NOMO-1 treated with DMSO at 0.1 percent for 48 hours (cell line): ENCODE measurements at regions not wholly inside any gene's neighbourhood (a gene's known extent, or its start where the extent isn't known, plus 50 kb on each side); places are given as distances from the start of the nearest gene placed in this dataset.

Experiments used
- DNase-seq: peaks from one replicate; lab custom pipeline; 2025; ENCODE audit not compliant: unreplicated experiment; lab: John Stamatoyannopoulos, UW

GRCh38 chr12:77504466-77504865, 326.2 kb upstream of the NAV3 start:
- no peak for DNase-seq

GRCh38 chr12:77500089-77500488, 330.6 kb upstream of the NAV3 start:
- DNase-seq, result no peak

GRCh38 chr12:77497647-77498046, 333.0 kb upstream of the NAV3 start:
- DNase-seq, result no peak

- DNase-seq, result no peak
Observed at GRCh38 chr12:77496714-77497113, 334.0 kb upstream of the NAV3 start.

- no peak for DNase-seq
Observed at GRCh38 chr12:77494296-77494695, 336.4 kb upstream of the NAV3 start.

GRCh38 chr12:77493302-77494168, 337.2 kb upstream of the NAV3 start:
- DNase-seq, result no peak

- DNase-seq, result no peak
Observed at GRCh38 chr12:77492536-77492935, 338.2 kb upstream of the NAV3 start.

GRCh38 chr12:77489331-77489970, 341.2 kb upstream of the NAV3 start:
- DNase-seq, result no peak

- DNase-seq, result no peak
Observed at GRCh38 chr12:77488041-77488620, 342.6 kb upstream of the NAV3 start.

- DNase-seq, result no peak
Observed at GRCh38 chr12:77486872-77487271, 343.8 kb upstream of the NAV3 start.

GRCh38 chr12:77485961-77486854, 344.5 kb upstream of the NAV3 start:
- DNase-seq, result no peak

GRCh38 chr12:77481687-77482086, 349.0 kb upstream of the NAV3 start:
- DNase-seq, result no peak

GRCh38 chr12:77477907-77478533, 352.7 kb upstream of the NAV3 start:
- DNase-seq, result no peak

- no peak for DNase-seq
Observed at GRCh38 chr12:77471801-77472200, 358.9 kb upstream of the NAV3 start.

GRCh38 chr12:77469578-77470333, 360.9 kb upstream of the NAV3 start:
- DNase-seq, result no peak

GRCh38 chr12:77442633-77443032, 377.3 kb upstream of the E2F7 start:
- no peak for DNase-seq

GRCh38 chr12:77439749-77440148, 374.4 kb upstream of the E2F7 start:
- no peak for DNase-seq

GRCh38 chr12:77438644-77439043, 373.3 kb upstream of the E2F7 start:
- no peak for DNase-seq

- DNase-seq, result no peak
Observed at GRCh38 chr12:77437206-77437605, 371.8 kb upstream of the E2F7 start.
